ENCODE measurements at regions not wholly inside any gene's neighbourhood (a gene's known extent, or its start where the extent isn't known, plus 50 kb on each side); places are given as distances from the start of the nearest gene placed in this dataset.

DNA sequence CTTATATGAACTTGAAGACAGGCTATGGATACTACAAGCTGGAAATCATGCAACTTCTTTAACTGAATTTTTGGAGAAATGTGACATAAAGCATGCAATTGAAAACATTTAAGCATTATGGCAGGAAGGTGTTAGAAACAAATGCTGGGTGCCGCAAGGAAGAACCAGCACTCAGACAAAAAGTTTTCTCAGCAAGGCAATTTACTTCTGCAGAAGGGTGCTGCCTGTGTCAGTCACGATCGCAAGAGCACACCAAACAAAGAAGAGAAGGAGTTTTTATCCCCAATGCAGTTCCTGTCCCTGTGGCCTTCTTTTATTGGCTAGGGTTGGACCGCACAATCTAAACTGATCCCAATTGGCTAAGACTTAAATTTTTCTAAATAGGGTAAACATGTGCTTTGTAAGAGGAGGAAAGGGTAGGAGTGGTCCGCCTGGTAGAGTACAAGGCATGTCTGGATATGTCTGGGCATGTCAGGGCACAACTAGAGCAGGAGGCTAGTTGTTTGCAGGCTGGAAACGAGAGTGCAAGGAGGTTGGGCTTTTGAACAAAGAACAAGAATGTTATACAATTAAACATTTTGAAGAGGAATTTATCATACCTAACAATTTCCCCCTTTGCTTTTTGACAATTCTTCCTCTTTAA is 109.6 kb upstream of the FAM3C start:
- no peak overlapping the region for H3K4me3 ChIP-seq
- no peaks in the 10 kb centered on the region for H3K36me3 ChIP-seq
- intact Hi-C loops (cut with DNase I): no loop called here
- DNase-seq (ENCODE audit: extremely low spot score): no peak
- no peak overlapping the region for H3K27ac ChIP-seq (replicated peaks in 1 of 4)
- H3K4me1 ChIP-seq: no peaks in the 10 kb centered on the region
- H3K27me3 ChIP-seq: no peaks in the 10 kb centered on the region
- 86% methylated on average over 6 of the region's 6 CpGs for WGBS
- H3K9me3 ChIP-seq: peaks cover 0 to 28% (median 19%) of the 10 kb centered on the region in 4 donors
- no peak for TF ChIP-seq EP300 (IDR thresholded peaks at IDR 0.05)
- TF ChIP-seq, protein P1, sequence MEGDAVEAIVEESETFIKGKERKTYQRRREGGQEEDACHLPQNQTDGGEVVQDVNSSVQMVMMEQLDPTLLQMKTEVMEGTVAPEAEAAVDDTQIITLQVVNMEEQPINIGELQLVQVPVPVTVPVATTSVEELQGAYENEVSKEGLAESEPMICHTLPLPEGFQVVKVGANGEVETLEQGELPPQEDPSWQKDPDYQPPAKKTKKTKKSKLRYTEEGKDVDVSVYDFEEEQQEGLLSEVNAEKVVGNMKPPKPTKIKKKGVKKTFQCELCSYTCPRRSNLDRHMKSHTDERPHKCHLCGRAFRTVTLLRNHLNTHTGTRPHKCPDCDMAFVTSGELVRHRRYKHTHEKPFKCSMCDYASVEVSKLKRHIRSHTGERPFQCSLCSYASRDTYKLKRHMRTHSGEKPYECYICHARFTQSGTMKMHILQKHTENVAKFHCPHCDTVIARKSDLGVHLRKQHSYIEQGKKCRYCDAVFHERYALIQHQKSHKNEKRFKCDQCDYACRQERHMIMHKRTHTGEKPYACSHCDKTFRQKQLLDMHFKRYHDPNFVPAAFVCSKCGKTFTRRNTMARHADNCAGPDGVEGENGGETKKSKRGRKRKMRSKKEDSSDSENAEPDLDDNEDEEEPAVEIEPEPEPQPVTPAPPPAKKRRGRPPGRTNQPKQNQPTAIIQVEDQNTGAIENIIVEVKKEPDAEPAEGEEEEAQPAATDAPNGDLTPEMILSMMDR (IDR thresholded peaks at IDR 0.05): no peak
- TF ChIP-seq POLR2A (IDR thresholded peaks at IDR 0.05; ENCODE audit: low read depth): no peak
- no peak for TF ChIP-seq POLR2AphosphoS5 (IDR thresholded peaks at IDR 0.05)

DNA sequence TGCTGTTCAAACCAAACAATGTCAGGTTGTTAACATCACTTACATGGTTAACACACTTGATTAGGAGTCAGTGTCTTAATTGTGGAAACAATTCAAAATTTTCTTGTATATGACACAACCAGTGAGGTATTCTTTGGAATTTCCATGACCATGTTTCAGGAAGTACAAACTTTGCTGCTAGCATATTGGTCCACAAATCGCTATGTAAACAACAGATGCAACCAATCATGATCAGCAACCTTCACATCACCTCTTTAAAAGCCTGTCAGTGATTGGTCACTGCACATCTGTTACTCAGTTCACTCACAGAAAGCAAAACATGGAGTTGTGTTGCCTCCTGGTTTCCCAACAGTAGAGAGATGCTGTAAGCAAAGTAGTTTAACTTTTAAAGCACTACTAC is 108.9 kb upstream of the FAM3C start:
- no peak overlapping the region for H3K4me3 ChIP-seq
- TF ChIP-seq POLR2AphosphoS5 (IDR thresholded peaks at IDR 0.05): no peak
- no peaks in the 10 kb centered on the region for H3K4me1 ChIP-seq
- no peaks in the 10 kb centered on the region for H3K36me3 ChIP-seq
- H3K27me3 ChIP-seq: no peaks in the 10 kb centered on the region
- WGBS: 100% methylated on average over 1 of the region's 1 CpG
- DNase-seq (ENCODE audit: extremely low spot score): no peak
- H3K27ac ChIP-seq (replicated peaks in 1 of 4): no peak overlapping the region
- peaks cover 0 to 22% (median 15%) of the 10 kb centered on the region in 4 donors for H3K9me3 ChIP-seq
- intact Hi-C loops (cut with DNase I): no loop called here

DNA sequence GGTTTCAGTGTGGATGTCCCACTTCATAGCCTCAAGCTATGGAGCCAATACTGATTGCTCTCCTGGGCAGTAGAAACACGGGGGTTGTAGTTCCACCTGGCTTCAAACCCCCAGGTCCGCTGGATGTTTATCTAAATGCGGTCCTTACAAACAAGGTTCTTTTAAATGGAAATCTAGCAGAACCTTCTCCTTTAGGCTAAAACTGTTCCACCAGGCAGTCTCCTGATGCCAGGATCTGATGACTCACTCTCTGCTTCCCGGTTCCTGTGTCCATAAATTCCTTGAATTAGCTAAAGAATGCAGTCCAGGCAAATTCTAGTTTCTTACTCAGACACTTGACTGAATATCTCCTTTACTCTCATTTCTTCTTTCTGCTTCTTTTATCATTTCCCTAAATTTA is 108.4 kb upstream of the FAM3C start:
- Histone ChIP-seq H3K36me3 (no peaks in the 10 kb centered on the region), H3K4me3 (no peak overlapping the region), H3K27ac (replicated peaks in 1 of 4) (no peak overlapping the region), H3K9me3 (peaks cover 0 to 22% (median 14%) of the 10 kb centered on the region in 4 donors), H3K4me1 (no peaks in the 10 kb centered on the region), H3K27me3 (no peaks in the 10 kb centered on the region)
- intact Hi-C loops (cut with DNase I): no loop called here
- DNase-seq (ENCODE audit: extremely low spot score): no peak
- TF ChIP-seq POLR2A (IDR thresholded peaks at IDR 0.05; ENCODE audit: low read depth) (no peak), EP300 (IDR thresholded peaks at IDR 0.05) (no peak), POLR2AphosphoS5 (IDR thresholded peaks at IDR 0.05) (no peak)
- TF ChIP-seq, protein P1 (IDR thresholded peaks at IDR 0.05): no peak
- WGBS: 70% methylated on average over 4 of the region's 4 CpGs

DNA sequence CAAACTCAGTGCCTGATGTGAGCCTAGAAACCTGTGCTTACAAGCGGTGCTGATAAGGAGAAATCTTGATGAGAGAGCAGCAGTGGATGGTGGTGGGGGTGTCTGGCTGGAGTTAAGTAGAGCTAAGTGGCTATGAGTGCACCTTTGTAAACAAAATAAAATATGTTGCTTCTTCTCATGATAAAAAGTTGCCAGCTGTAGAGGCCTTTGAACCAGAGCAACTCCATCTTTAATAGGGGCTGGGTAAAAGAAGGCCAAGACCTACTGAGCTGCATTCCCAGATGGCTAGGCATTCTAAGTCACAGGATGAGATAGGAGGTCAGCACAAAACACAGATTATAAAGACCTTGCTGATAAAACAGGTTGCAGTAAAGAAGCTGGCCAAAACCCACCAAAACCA is 107.6 kb upstream of the FAM3C start:
- H3K27ac ChIP-seq (replicated peaks in 1 of 4): no peak overlapping the region
- H3K9me3 ChIP-seq: peaks cover 0 to 22% (median 14%) of the 10 kb centered on the region in 4 donors
- no peaks in the 10 kb centered on the region for H3K4me1 ChIP-seq
- TF ChIP-seq EP300 (IDR thresholded peaks at IDR 0.05) (no peak), POLR2A (IDR thresholded peaks at IDR 0.05; ENCODE audit: low read depth) (no peak), POLR2AphosphoS5 (IDR thresholded peaks at IDR 0.05) (no peak)
- TF ChIP-seq, protein P1 (IDR thresholded peaks at IDR 0.05): no peak
- 100% methylated on average over 1 of the region's 1 CpG for WGBS
- intact Hi-C loops (cut with DNase I): no loop called here
- H3K4me3 ChIP-seq: no peak overlapping the region
- DNase-seq (ENCODE audit: extremely low spot score): no peak
- H3K36me3 ChIP-seq: no peaks in the 10 kb centered on the region
- H3K27me3 ChIP-seq: no peaks in the 10 kb centered on the region

DNA sequence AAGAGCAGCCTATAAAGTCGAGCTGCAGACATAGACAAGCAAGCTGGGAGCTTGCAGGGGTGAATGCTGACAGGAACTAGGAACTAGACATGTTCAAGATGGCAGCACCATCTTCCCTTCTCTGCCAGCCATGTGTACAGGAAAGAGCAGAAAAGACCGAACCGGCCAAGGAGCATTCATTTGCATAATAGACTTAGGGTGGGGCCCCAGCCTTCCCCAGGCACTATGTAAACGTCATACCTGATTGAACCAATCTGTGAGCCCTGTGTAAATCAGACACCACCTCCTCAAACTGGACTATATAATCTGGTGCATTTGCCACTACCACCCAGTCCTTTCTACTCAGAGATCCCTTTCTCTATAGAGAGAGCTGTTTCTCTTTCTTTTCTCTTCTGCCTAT is 106.9 kb upstream of the FAM3C start:
- intact Hi-C loops (cut with DNase I): no loop called here
- Histone ChIP-seq H3K27ac (replicated peaks in 1 of 4) (no peak overlapping the region), H3K27me3 (no peaks in the 10 kb centered on the region), H3K4me3 (no peak overlapping the region), H3K36me3 (no peaks in the 10 kb centered on the region), H3K4me1 (no peaks in the 10 kb centered on the region), H3K9me3 (peaks cover 0 to 22% (median 14%) of the 10 kb centered on the region in 4 donors)
- 80% methylated on average over 4 of the region's 4 CpGs for WGBS
- TF ChIP-seq EP300 (IDR thresholded peaks at IDR 0.05) (no peak), POLR2A (IDR thresholded peaks at IDR 0.05; ENCODE audit: low read depth) (no peak), POLR2AphosphoS5 (IDR thresholded peaks at IDR 0.05) (no peak)
- TF ChIP-seq, protein P1 (IDR thresholded peaks at IDR 0.05): no peak
- no peak for DNase-seq (ENCODE audit: extremely low spot score)

Measured in esophagus muscularis mucosa (tissue), 4 donors.